ENCODE measurements at regions not wholly inside any gene's neighbourhood (a gene's known extent, or its start where the extent isn't known, plus 50 kb on each side); places are given as distances from the start of the nearest gene placed in this dataset.
A peak's percentile ranks its signal among the peaks of the same experiment; 100 is the strongest.
"Not testable (repeated sequence)": the region's sequence is repeated elsewhere in the genome, so short reads cannot be mapped to it uniquely, and the experiment has no call there.

DNA sequence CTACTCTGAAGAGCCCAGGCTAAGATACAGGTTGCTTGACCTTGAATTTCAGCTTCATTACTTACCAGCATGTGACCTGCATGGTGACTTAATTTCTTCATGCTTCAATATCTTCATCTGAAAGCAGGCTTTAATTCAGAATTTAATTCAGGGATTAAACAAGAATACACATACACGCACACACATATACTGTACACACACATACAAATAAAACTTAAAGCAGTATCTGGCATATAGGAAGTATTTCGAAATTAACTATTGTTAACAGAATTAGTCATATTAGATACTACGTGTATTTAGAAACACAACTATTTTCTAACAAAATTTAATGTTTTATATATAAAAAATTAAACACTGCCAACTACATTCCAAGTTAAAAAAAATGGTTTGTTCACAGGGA is 640.3 kb downstream of the SLC6A15 start:
- DNase-seq = no peak

- no peak for DNase-seq
These were observed 642.0 kb downstream of the SLC6A15 start for GRCh38 chr12:84270470-84271140.

- no peak for DNase-seq
These were observed 664.7 kb downstream of the SLC6A15 start for GRCh38 chr12:84247931-84248330.

GRCh38 chr12:84243686-84244085 is 668.9 kb downstream of the SLC6A15 start:
- no peak for DNase-seq

DNA sequence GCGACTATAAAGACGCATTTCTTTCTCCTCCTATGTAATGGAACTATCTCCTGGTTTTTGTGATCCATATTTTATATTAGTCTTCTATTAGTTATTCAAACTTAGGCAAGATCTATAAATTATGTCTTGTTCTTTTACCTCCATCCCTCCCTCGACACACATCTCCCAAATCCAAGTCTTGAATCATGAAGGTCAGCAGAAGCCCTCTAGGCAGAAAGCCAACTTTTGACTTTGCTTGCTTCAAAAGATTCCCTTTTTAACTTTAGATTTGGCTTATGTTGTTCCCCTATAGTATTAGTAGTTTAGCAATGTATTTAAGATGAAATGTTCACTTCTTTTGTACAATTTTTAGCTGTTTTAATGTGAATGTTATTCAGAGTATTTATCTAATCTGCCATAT is 689.8 kb downstream of the SLC6A15 start:
- peak in 2 of 3 donors; percentile 16 to 63 for DNase-seq

- peak in 1 of 3 donors; percentile 15 for DNase-seq
These were observed 694.2 kb downstream of the SLC6A15 start for GRCh38 chr12:84218406-84218805.

DNA sequence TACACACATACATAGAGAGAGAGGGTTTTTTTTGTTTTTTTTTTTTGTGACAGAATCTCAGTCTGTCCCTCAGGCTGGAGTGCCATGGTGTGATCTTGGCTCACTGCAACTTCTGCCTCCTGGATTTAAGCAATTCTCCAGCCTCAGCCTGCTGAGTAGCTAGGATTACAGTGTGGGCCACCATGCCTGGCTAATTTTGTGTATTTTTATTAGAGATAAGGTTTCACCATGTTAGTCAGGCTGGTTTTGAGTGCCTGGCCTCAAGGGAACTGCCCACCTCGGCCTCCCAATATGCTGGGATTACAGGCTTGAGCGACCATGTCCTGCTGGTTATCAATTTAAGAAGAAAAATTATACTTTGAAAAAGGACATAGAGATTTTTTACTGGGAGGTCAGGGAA is 710.6 kb downstream of the SLC6A15 start:
- no peak for DNase-seq

GRCh38 chr12:84198294-84198946 is 714.2 kb downstream of the SLC6A15 start:
- DNase-seq = no peak

DNA sequence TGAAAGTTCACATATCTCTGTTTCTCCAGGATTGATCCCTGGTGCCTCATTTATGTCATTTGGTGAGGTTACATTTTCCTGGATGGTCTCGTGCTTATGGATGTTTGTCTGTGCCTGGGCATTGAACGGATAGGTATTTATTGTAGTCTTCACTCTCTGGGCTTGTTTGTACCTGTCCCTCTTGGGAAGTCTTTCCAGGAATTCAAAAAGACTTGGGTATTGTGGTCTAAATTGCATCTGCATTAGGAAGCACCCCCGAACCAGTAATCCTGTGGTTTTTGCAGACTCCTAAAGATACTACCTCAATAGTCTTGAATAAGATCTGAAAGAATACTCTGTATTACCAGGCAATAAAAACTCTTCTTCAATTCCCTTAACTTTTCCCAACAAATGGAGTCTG is 720.8 kb downstream of the SLC6A15 start:
- no peak for DNase-seq

DNA sequence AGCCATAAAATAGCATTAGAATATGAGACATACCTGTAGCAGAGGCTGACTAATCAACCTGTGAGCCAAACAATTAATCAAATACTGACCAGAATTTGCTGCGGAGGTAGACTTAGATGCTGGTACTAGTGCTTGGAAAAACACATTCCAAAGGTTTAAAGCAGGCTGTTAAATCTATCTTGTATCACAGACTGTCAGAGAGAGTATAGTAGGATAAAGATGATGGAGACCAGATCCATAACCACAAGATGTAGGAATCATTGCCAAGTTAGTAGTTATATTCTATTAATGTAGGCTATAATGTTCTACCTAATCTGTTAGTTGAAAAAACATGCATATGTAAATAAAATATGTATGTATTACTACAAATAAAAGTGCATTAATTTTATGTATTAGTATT is 726.2 kb downstream of the SLC6A15 start:
- DNase-seq = no peak

GRCh38 chr12:84183576-84183975 is 729.0 kb downstream of the SLC6A15 start:
- no peak for DNase-seq

DNA sequence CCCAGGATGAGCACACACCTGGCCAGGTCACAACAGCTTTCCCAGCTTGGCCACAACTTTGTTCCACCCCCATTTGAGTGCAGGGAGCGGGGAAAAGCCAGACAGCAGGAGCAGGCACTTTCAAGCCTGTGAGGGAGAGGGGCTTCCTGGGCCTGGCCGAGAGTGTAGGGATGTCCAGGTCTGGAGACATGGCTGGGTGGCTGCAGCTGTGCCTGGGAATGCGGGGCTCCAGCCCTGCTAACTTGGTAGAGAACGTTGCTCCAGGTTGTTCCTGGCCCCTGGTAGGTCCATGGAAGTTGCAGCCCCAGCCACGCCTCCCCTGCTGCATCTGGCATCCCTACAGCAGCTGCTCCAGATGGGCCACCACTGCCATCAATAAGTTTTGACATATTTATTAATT is 738.5 kb downstream of the SLC6A15 start:
- no peak for DNase-seq

- DNase-seq = no peak
These were observed 739.7 kb downstream of the SLC6A15 start for GRCh38 chr12:84172823-84173424.

GRCh38 chr12:84166812-84167211 is 745.8 kb downstream of the SLC6A15 start:
- no peak for DNase-seq

DNA sequence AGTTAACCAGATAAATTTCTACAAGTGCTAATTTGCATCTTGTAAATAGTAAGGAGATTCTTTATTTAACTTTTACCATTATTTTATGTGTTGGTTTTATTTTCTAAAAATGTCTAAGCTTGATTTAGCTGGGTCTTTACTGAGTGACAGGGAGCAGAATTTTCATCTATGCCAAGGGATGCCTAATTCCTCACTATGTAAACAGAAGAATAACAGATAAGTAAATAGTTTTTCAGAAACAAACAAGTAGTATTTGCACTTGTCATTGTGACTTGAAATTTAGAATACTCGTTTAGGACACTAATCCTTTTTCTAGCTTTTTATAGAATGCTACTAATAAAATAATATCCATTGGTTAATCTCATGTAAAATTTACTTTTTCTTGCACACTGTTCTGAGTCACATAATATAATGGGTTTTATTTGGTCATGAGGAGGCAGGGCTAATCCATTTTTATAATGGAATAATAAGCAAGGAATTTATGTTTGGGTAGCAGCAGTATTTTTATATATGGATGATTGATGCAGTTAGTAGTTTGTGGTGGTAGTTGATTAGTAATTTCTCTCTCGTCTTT is 746.5 kb downstream of the SLC6A15 start:
- DNase-seq = no peak

GRCh38 chr12:84161296-84161695 is 751.3 kb downstream of the SLC6A15 start:
- no peak for DNase-seq

- DNase-seq = no peak
These were observed 753.3 kb downstream of the SLC6A15 start for GRCh38 chr12:84159260-84159659.

- no peak for DNase-seq
These were observed 755.4 kb downstream of the SLC6A15 start for GRCh38 chr12:84157170-84157569.

- DNase-seq = not testable (repeated sequence)
These were observed 757.3 kb downstream of the SLC6A15 start for GRCh38 chr12:84154991-84155930.

DNA sequence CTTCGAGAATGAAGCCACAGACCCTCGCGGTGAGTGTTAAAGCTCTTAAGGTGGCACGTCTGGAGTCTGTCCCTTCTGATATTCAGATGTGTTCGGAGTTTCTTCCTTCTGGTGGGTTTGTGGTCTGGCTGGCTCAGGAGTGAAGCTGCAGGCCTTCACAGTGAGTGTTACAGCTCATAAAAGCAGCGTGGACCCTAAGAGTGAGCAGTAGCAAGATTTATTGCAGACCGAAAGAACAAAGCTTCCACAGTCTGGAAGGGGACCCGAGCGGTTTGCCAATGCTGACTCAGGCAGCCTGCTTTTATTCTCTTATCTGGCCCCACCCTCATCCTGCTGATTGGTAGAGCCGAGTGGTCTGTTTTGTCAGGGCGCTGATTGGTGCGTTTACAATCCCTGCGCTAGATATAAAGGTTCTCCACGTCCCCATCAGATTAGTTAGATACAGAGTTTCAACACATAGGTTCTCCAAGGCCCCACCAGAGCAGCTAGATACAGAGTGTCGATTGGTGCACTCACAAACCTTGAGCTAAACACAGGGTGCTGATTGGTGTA is 758.1 kb downstream of the SLC6A15 start:
- not testable (repeated sequence) for DNase-seq

DNA sequence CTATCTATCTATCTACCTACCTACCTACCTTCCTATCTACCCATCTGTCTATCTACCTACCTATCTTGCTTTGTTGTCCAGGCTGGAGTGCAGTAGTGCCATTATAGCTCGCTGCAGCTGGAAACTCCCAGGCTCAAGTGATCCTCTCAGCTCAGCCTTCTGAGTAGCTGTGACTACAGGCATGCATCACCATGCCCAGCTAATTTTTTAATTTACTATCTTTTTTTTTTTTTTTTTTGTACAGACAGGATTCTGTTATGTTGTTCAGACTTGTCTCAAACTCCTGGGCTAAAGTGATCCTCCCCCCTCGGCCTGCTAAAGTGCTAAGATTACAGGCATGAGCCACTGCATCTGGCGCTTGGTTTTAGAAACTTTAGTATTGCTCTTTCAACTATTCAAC is 762.4 kb downstream of the SLC6A15 start:
- no peak for DNase-seq

GRCh38 chr12:84148335-84148734 is 764.3 kb downstream of the SLC6A15 start:
- DNase-seq = no peak
